SK-N-SH (cell line): ENCODE measurements at regions not wholly inside any gene's neighbourhood (a gene's known extent, or its start where the extent isn't known, plus 50 kb on each side); places are given as distances from the start of the nearest gene placed in this dataset.

Experiments
- CTCF ChIA-PET: fragments of 300-600, 350-600 bp; formaldehyde crosslinking; extraction: SDS; loops from one replicate; lab custom pipeline; 2021; lab: Yijun Ruan, JAX
- POLR2A ChIA-PET: fragments of 350-600 bp; sonication (Branson Sonifier 250); formaldehyde crosslinking; extraction: SDS; loops from one replicate; lab custom pipeline; 2020; ENCODE audit warnings: antibody characterized with exemption, inconsistent platforms; lab: Yijun Ruan, JAX
- DNase-seq: peaks from one replicate; pipeline ENCODE4 v3.0.0; 2012
- H2AFZ ChIP-seq: fragments of 200-600 bp; sonication (generic); 2 replicates; pipeline ENCODE4 v1.8.1; 2016; ENCODE audit warnings: antibody characterized with exemption, mild to moderate bottlenecking, low read depth
- H3F3A ChIP-seq: fragments of 200-600 bp; sonication (generic); replicated peaks from 2 replicates; pipeline ENCODE3; 2016; ENCODE audit warnings: antibody characterized with exemption, mild to moderate bottlenecking; ENCODE audit not compliant: insufficient read depth
- H3K27ac ChIP-seq, 2 experiments: fragments of 200-500 bp in 1 of 2; fragments of 200-600 bp in 1 of 2; sonication (Bioruptor generic) in 1 of 2; sonication (generic), shearing (Covaris generic) in 1 of 2; 2 replicates each; pipeline versions ENCODE4 v1.5.1 to v1.6.1; 2014 to 2016; ENCODE audit warnings: low read depth in 2 of 2, inconsistent platforms in 1 of 2, low read length in 1 of 2, mild to moderate bottlenecking in 1 of 2, mixed read lengths in 1 of 2
- H3K27me3 ChIP-seq: fragments of 200-600 bp; sonication (generic), shearing (Covaris generic); 2 replicates; pipeline ENCODE4 v1.6.1; 2016; ENCODE audit warnings: mixed run types; ENCODE audit not compliant: insufficient read depth
- H3K36me3 ChIP-seq, 2 experiments: fragments of 200-500 bp in 1 of 2; fragments of 200-600 bp in 1 of 2; sonication (Bioruptor generic) in 1 of 2; sonication (generic) in 1 of 2; replicated peaks in 1 of 2; 2 replicates each; pipeline versions ENCODE3 to v1.5.1; 2014 to 2016; ENCODE audit warnings: low read length in 1 of 2, mild to moderate bottlenecking in 1 of 2; ENCODE audit not compliant: insufficient read depth in 2 of 2, control insufficient read depth in 1 of 2
- H3K4me1 ChIP-seq, 2 experiments: fragments of 200-500 bp in 1 of 2; fragments of 200-600 bp in 1 of 2; sonication (Bioruptor generic) in 1 of 2; sonication (generic), shearing (Covaris generic) in 1 of 2; 2 replicates each; pipeline versions ENCODE4 v1.5.1 to v1.6.1; 2014 to 2016; ENCODE audit warnings: low read depth in 1 of 2, low read length in 1 of 2, mixed run types in 1 of 2; ENCODE audit not compliant: insufficient read depth in 2 of 2, control insufficient read depth in 1 of 2
- H3K4me2 ChIP-seq: fragments of 200-600 bp; sonication (generic), shearing (Covaris generic); 2 replicates; pipeline ENCODE4 v1.6.1; 2017; ENCODE audit warnings: mixed run types
- H3K4me3 ChIP-seq, 2 experiments: fragments of 200-500 bp in 1 of 2; fragments of 200-600 bp in 1 of 2; sonication (Bioruptor generic) in 1 of 2; sonication (generic), shearing (Covaris generic) in 1 of 2; 2 replicates each; pipeline versions ENCODE4 v1.5.1 to v1.8.1; 2014 to 2016; ENCODE audit warnings: low read depth in 2 of 2, inconsistent platforms in 1 of 2, low read length in 1 of 2, mild to moderate bottlenecking in 1 of 2, mixed read lengths in 1 of 2, moderate library complexity in 1 of 2
- H3K79me2 ChIP-seq: fragments of 200-600 bp; sonication (generic); 2 replicates; pipeline ENCODE4 v1.8.1; 2017; ENCODE audit warnings: mild to moderate bottlenecking; ENCODE audit not compliant: insufficient read depth
- H3K9ac ChIP-seq: fragments of 200-600 bp; sonication (generic); 2 replicates; pipeline ENCODE4 v1.6.1; 2017; ENCODE audit warnings: mixed run types
- H3K9me2 ChIP-seq: fragments of 200-600 bp; sonication (generic); 2 replicates; pipeline ENCODE4 v1.6.1; 2017; ENCODE audit warnings: mixed run types
- H3K9me3 ChIP-seq: fragments of 200-600 bp; sonication (generic); 2 replicates; pipeline ENCODE4 v1.6.1; 2017; ENCODE audit warnings: mixed run types, mild to moderate bottlenecking, moderate library complexity
- H4K20me1 ChIP-seq: fragments of 200-600 bp; sonication (generic); 2 replicates; pipeline ENCODE4 v1.6.1; 2017; ENCODE audit warnings: mild to moderate bottlenecking, mixed run types; ENCODE audit not compliant: insufficient read depth
- CHD2 ChIP-seq: fragments of 150-350 bp; IDR thresholded peaks from 2 replicates; pipeline ENCODE4 v1.6.1; 2018; ENCODE audit warnings: low read length; ENCODE audit not compliant: partially characterized antibody
- EP300 ChIP-seq, 2 experiments: IDR thresholded peaks; 2 replicates each; pipeline versions ENCODE4 v1.4.0 to v1.6.1; 2012; ENCODE audit warnings: borderline replicate concordance in 1 of 2, low read depth in 1 of 2, low read length in 1 of 2
- FOXJ3 ChIP-seq: sonication (generic); formaldehyde crosslinking; IDR thresholded peaks from 2 replicates; pipeline ENCODE4 v1.5.1; 2020; ENCODE audit warnings: mild to moderate bottlenecking, missing genetic modification reagents
- FOXM1 ChIP-seq: IDR thresholded peaks from 2 replicates; pipeline ENCODE4 v1.4.0; 2012; ENCODE audit warnings: low read depth, mild to moderate bottlenecking
- GATA2 ChIP-seq: sonication (generic); formaldehyde crosslinking; IDR thresholded peaks from 2 replicates; pipeline ENCODE4 v1.5.0; 2020; ENCODE audit warnings: mild to moderate bottlenecking, missing genetic modification reagents
- MXI1 ChIP-seq: IDR thresholded peaks from 2 replicates; pipeline ENCODE4 v1.6.1; 2012; ENCODE audit warnings: mild to moderate bottlenecking, low read depth, low read length, improper control_type of control experiment
- RAD21 ChIP-seq: IDR thresholded peaks from 2 replicates; pipeline ENCODE4 v1.6.1; 2012; ENCODE audit warnings: mild to moderate bottlenecking, low read length
- RCOR1 ChIP-seq: fragments of 150-350 bp; IDR thresholded peaks from 2 replicates; pipeline ENCODE4 v1.6.1; 2017; ENCODE audit warnings: antibody characterized with exemption, low read length
- RFX5 ChIP-seq: IDR thresholded peaks from 2 replicates; pipeline ENCODE4 v1.6.1; 2012; ENCODE audit warnings: mild to moderate bottlenecking, improper control_type of control experiment, low read length
- SMC3 ChIP-seq: IDR thresholded peaks from 2 replicates; pipeline ENCODE4 v1.6.1; 2012; ENCODE audit warnings: low read depth, low read length, improper control_type of control experiment
- TEAD4 ChIP-seq: IDR thresholded peaks from 2 replicates; pipeline ENCODE4 v1.4.0; 2012; ENCODE audit warnings: mild to moderate bottlenecking, borderline replicate concordance; ENCODE audit not compliant: insufficient read depth
- YY1 ChIP-seq: IDR thresholded peaks from 2 replicates; pipeline ENCODE4 v1.4.0; 2012; ENCODE audit warnings: low read depth, mild to moderate bottlenecking
- WGBS: methylation state at CpG from one replicate; pipeline ENCODE4 v1.1.6; 2017; ENCODE audit warnings: low lambda C conversion rate; 5-methylcytosine and 5-hydroxymethylcytosine counted together
- TF ChIP-seq, protein P1 (sequence below): IDR thresholded peaks from 2 replicates; pipeline ENCODE4 v1.6.1; 2012; ENCODE audit warnings: mild to moderate bottlenecking, low read depth, low read length, moderate library complexity
- TF ChIP-seq, protein P2 (sequence below): IDR thresholded peaks from 2 replicates; pipeline ENCODE4 v1.4.0; 2012; ENCODE audit warnings: low read depth
- TF ChIP-seq, protein P3 (sequence below): IDR thresholded peaks from 2 replicates; pipeline ENCODE4 v1.4.0; 2012; ENCODE audit warnings: low read depth, borderline replicate concordance
- TF ChIP-seq, protein P4 (sequence below): fragments of 150-350 bp; IDR thresholded peaks from 2 replicates; pipeline ENCODE4 v1.6.1; 2016; ENCODE audit warnings: mild to moderate bottlenecking, low read depth, low read length

DNA sequence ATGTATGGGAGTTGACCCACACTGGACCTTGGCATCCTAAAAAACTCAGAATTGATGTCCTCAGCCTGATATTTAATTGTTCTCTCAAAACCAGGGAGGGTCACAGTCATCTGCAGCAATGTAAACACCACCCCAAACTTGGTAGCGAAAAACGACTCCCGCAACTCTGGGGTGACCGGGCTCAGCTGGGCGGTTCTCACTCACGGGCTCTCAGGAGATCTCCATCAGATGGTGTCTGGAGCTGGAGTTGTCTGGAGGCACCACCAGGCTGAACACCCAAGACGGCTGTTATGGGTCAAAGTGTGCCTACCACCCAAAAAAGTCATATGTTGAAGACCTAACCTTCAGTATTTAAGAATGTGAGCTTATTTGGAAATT is 50.9 kb upstream of the NXT1 start:
- H3K27me3 ChIP-seq: peaks cover 91% of the 10 kb centered on the region
- no peak overlapping the region for H3K4me2 ChIP-seq
- no peaks in the 10 kb centered on the region for H3K4me1 ChIP-seq
- POLR2A ChIA-PET: no interaction called here
- DNase-seq: no peak
- no peaks in the 10 kb centered on the region for H3K79me2 ChIP-seq
- H3K36me3 ChIP-seq: no peaks in the 10 kb centered on the region
- H2AFZ ChIP-seq: no peak overlapping the region
- H3K9ac ChIP-seq: no peak overlapping the region
- no peak overlapping the region for H3K27ac ChIP-seq
- 48% methylated on average over 7 of the region's 7 CpGs for WGBS
- H3F3A ChIP-seq: no peaks in the 10 kb centered on the region
- no peaks in the 10 kb centered on the region for H4K20me1 ChIP-seq
- no peaks in the 10 kb centered on the region for H3K9me2 ChIP-seq
- CTCF ChIA-PET: interaction anchor here (1.1 kb wide), 1 partner anchor 42 kb away, joined by 4 read pairs; no protein-coding TSS in a partner anchor
- TF ChIP-seq EP300 (IDR thresholded peaks at IDR 0.05; ENCODE audit: borderline replicate concordance in 1 of 2, low read depth in 1 of 2, low read length in 1 of 2) (no peak), TEAD4 (no peak), GATA2 (CRISPR knock-in tag) (no peak), YY1 (no peak), MXI1 (no peak), SMC3 (no peak), CHD2 (no peak), RFX5 (no peak), RAD21 (no peak), FOXJ3 (CRISPR knock-in tag) (no peak), RCOR1 (no peak), FOXM1 (no peak)
- TF ChIP-seq, protein P1, sequence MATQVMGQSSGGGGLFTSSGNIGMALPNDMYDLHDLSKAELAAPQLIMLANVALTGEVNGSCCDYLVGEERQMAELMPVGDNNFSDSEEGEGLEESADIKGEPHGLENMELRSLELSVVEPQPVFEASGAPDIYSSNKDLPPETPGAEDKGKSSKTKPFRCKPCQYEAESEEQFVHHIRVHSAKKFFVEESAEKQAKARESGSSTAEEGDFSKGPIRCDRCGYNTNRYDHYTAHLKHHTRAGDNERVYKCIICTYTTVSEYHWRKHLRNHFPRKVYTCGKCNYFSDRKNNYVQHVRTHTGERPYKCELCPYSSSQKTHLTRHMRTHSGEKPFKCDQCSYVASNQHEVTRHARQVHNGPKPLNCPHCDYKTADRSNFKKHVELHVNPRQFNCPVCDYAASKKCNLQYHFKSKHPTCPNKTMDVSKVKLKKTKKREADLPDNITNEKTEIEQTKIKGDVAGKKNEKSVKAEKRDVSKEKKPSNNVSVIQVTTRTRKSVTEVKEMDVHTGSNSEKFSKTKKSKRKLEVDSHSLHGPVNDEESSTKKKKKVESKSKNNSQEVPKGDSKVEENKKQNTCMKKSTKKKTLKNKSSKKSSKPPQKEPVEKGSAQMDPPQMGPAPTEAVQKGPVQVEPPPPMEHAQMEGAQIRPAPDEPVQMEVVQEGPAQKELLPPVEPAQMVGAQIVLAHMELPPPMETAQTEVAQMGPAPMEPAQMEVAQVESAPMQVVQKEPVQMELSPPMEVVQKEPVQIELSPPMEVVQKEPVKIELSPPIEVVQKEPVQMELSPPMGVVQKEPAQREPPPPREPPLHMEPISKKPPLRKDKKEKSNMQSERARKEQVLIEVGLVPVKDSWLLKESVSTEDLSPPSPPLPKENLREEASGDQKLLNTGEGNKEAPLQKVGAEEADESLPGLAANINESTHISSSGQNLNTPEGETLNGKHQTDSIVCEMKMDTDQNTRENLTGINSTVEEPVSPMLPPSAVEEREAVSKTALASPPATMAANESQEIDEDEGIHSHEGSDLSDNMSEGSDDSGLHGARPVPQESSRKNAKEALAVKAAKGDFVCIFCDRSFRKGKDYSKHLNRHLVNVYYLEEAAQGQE: no peak
- TF ChIP-seq, protein P2, sequence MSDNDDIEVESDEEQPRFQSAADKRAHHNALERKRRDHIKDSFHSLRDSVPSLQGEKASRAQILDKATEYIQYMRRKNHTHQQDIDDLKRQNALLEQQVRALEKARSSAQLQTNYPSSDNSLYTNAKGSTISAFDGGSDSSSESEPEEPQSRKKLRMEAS: no peak
- TF ChIP-seq, protein P3, sequence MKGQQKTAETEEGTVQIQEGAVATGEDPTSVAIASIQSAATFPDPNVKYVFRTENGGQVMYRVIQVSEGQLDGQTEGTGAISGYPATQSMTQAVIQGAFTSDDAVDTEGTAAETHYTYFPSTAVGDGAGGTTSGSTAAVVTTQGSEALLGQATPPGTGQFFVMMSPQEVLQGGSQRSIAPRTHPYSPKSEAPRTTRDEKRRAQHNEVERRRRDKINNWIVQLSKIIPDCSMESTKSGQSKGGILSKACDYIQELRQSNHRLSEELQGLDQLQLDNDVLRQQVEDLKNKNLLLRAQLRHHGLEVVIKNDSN: no peak
- TF ChIP-seq, protein P4, sequence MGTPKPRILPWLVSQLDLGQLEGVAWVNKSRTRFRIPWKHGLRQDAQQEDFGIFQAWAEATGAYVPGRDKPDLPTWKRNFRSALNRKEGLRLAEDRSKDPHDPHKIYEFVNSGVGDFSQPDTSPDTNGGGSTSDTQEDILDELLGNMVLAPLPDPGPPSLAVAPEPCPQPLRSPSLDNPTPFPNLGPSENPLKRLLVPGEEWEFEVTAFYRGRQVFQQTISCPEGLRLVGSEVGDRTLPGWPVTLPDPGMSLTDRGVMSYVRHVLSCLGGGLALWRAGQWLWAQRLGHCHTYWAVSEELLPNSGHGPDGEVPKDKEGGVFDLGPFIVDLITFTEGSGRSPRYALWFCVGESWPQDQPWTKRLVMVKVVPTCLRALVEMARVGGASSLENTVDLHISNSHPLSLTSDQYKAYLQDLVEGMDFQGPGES: no peak
- H3K4me3 ChIP-seq: no peak overlapping the region
- no peaks in the 10 kb centered on the region for H3K9me3 ChIP-seq
